Gastrocnemius medialis (tissue), 4 donors: ENCODE measurements at regions not wholly inside any gene's neighbourhood (a gene's known extent, or its start where the extent isn't known, plus 50 kb on each side); places are given as distances from the start of the nearest gene placed in this dataset.

ENCODE experiments used
- ATAC-seq, 2 donors: fragments of 150-250 bp; one replicate each; pipeline ENCODE4 v1.9.1; 2016
- DNase-seq, 2 donors: peaks; one replicate each; pipeline ENCODE4 v3.0.0-alpha.2; 2019
- H3K27ac ChIP-seq, 4 donors: fragments of 200-600 bp; sonication (generic); 1 replicate in 1 of 4; 2 replicates in 3 of 4; pipeline ENCODE4 v1.5.1; 2016 to 2018; ENCODE audit warnings: mild to moderate bottlenecking in 2 of 4, moderate library complexity in 1 of 4
- H3K27me3 ChIP-seq, 3 donors: fragments of 200-600 bp; sonication (generic) in 2 of 3; 1 replicate in 1 of 3; 2 replicates in 2 of 3; pipeline versions ENCODE4 v1.5.1 to v1.6.0; 2016 to 2019; ENCODE audit warnings: mild to moderate bottlenecking in 1 of 3, moderate library complexity in 1 of 3
- H3K36me3 ChIP-seq, 2 donors: fragments of 200-600 bp; sonication (generic) in 1 of 2; one replicate each; pipeline ENCODE4 v1.5.1; 2017 to 2018
- H3K4me1 ChIP-seq, 2 donors: fragments of 200-600 bp; sonication (generic) in 1 of 2; one replicate each; pipeline ENCODE4 v1.5.1; 2016 to 2017; ENCODE audit warnings: mild to moderate bottlenecking in 2 of 2
- H3K4me3 ChIP-seq, 4 donors: fragments of 200-600 bp; sonication (generic) in 3 of 4; 1 replicate in 1 of 4; 2 replicates in 3 of 4; pipeline ENCODE4 v1.5.1; 2016 to 2019; ENCODE audit warnings: mild to moderate bottlenecking in 2 of 4
- H3K9me3 ChIP-seq, 3 donors: fragments of 200-600 bp; sonication (generic) in 2 of 3; 1 replicate in 1 of 3; 2 replicates in 2 of 3; pipeline ENCODE4 v1.5.1; 2016 to 2019
- POLR2A ChIP-seq, 2 donors: fragments of 450-650 bp; IDR thresholded peaks; one replicate each; pipeline ENCODE4 v1.6.1; 2017; ENCODE audit warnings: antibody characterized with exemption in 2 of 2, mild to moderate bottlenecking in 2 of 2, moderate library complexity in 2 of 2
- in situ Hi-C, 4 donors: fragments of 200-750 bp; cut with MboI; loops; one replicate each; pipeline versions ENCODE4 v1.15.0 to v1.8.0; 2017; ENCODE audit warnings: low sequenced_read_pairs in 4 of 4
- intact Hi-C: fragments of 100-400 bp; cut with DNase I; formaldehyde crosslinking; loops from one replicate; pipeline ENCODE4 v1.15.1; 2023; ENCODE audit warnings: low total_unique reads
- TF ChIP-seq, protein P1 (sequence below), 5 experiments: fragments of 450-650 bp in 3 of 5; fragments of 200-600 bp in 2 of 5; sonication (generic) in 2 of 5; IDR thresholded peaks in 4 of 5; conservative IDR thresholded peaks in 1 of 5; 1 replicate in 4 of 5; 2 replicates in 1 of 5; pipeline ENCODE4 v1.5.1; 2016 to 2019; ENCODE audit warnings: antibody characterized with exemption in 5 of 5, mild to moderate bottlenecking in 3 of 5, moderate library complexity in 3 of 5

DNA sequence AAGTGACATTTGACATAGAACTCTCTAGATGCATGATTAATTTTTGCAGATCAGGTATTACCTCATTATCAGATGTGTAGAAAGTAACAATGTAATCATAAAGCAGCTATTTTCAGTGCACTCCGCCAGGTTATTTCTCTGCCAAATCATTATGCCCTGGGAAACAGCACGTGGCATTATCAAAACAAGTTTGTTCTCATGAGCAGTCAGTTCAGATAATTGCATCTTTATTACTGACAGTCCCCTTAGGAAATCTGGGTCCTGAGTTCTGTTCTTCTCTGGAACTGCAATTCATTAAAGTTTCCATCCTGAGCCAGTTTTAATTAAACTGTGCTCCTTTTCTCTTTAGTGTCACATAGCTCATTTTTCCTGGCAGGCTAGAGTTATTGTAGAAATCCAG lies 94.7 kb upstream of the KRR1 start:
- Histone ChIP-seq H3K27ac (no peak overlapping the region), H3K4me3 (no peak overlapping the region), H3K9me3 (no peaks in the 10 kb centered on the region), H3K27me3 (no peaks in the 10 kb centered on the region), H3K36me3 (no peaks in the 10 kb centered on the region), H3K4me1 (no peaks in the 10 kb centered on the region)
- ATAC-seq: no peak
- intact Hi-C loops: no loop called here
- in situ Hi-C loops: no loop called here
- no peak for DNase-seq
- TF ChIP-seq POLR2A (IDR thresholded peaks at IDR 0.05): no peak
- TF ChIP-seq, protein P1, sequence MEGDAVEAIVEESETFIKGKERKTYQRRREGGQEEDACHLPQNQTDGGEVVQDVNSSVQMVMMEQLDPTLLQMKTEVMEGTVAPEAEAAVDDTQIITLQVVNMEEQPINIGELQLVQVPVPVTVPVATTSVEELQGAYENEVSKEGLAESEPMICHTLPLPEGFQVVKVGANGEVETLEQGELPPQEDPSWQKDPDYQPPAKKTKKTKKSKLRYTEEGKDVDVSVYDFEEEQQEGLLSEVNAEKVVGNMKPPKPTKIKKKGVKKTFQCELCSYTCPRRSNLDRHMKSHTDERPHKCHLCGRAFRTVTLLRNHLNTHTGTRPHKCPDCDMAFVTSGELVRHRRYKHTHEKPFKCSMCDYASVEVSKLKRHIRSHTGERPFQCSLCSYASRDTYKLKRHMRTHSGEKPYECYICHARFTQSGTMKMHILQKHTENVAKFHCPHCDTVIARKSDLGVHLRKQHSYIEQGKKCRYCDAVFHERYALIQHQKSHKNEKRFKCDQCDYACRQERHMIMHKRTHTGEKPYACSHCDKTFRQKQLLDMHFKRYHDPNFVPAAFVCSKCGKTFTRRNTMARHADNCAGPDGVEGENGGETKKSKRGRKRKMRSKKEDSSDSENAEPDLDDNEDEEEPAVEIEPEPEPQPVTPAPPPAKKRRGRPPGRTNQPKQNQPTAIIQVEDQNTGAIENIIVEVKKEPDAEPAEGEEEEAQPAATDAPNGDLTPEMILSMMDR (IDR thresholded peaks at IDR 0.05 in 4 of 5, conservative IDR thresholded peaks at IDR 0.05 in 1 of 5): no peak

GRCh38 chr12:75603475-75603874 lies 92.1 kb upstream of the KRR1 start:
- intact Hi-C loops: no loop called here

DNA sequence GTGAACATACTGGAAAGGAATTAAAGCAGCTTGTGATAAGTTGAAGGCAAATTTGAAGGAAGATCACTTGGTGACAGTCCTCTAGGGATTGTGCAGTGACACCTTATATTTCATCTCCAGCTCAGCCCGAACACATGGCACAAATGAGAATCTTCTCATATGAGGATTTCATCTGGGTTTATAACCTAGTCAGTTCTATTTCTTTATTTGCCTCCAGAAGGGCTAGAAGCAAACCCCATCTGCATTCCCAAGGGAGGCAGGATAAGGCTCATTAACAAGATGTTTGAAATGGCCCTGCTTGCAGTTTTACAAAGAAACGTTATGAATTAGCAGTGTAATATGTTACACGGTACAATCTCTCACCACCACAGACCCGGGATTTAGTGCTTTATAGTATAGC lies 90.7 kb upstream of the KRR1 start:
- Histone ChIP-seq H3K36me3 (no peaks in the 10 kb centered on the region), H3K4me1 (no peaks in the 10 kb centered on the region), H3K27me3 (no peaks in the 10 kb centered on the region), H3K27ac (no peak overlapping the region), H3K4me3 (no peak overlapping the region), H3K9me3 (no peaks in the 10 kb centered on the region)
- in situ Hi-C loops: no loop called here
- ATAC-seq (no peak), DNase-seq (no peak)
- no peak for TF ChIP-seq POLR2A (IDR thresholded peaks at IDR 0.05)
- TF ChIP-seq, protein P1 (IDR thresholded peaks at IDR 0.05 in 4 of 5, conservative IDR thresholded peaks at IDR 0.05 in 1 of 5): no peak
- intact Hi-C loops: no loop called here

More at GRCh38 chr12:75603475-75603874, 92.1 kb upstream of the KRR1 start:
- DNase-seq (no peak), ATAC-seq (no peak)
- in situ Hi-C loops: no loop called here
- no peak for TF ChIP-seq POLR2A (IDR thresholded peaks at IDR 0.05)
- TF ChIP-seq, protein P1 (IDR thresholded peaks at IDR 0.05 in 4 of 5, conservative IDR thresholded peaks at IDR 0.05 in 1 of 5): no peak
- H3K4me3 ChIP-seq: no peak overlapping the region
- no peaks in the 10 kb centered on the region for H3K4me1 ChIP-seq
- no peaks in the 10 kb centered on the region for H3K36me3 ChIP-seq
- no peaks in the 10 kb centered on the region for H3K9me3 ChIP-seq
- H3K27ac ChIP-seq: no peak overlapping the region
- H3K27me3 ChIP-seq: no peaks in the 10 kb centered on the region

DNA sequence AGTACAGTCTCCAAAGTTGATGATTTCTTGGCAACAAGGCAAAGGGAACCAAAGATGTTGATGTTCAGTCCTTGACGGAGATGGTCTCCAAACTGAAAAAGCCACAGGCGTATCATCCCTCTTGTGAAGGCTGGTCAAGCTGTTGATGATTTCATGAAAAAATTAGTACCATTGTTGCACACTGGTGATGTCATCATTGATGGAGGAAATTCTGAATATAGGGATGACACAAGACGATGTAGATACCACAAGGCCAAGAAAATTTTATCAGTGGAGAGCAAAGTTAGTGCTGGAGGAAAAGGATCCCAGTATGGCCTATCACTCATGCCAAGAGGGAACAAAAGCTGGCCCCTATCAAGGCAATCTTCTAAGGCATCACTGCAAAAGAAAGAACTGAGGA lies 88.7 kb upstream of the KRR1 start:
- H3K4me1 ChIP-seq: no peaks in the 10 kb centered on the region
- no peak overlapping the region for H3K4me3 ChIP-seq
- TF ChIP-seq, protein P1 (IDR thresholded peaks at IDR 0.05 in 4 of 5, conservative IDR thresholded peaks at IDR 0.05 in 1 of 5): no peak
- no peak for TF ChIP-seq POLR2A (IDR thresholded peaks at IDR 0.05)
- ATAC-seq (no peak), DNase-seq (no peak)
- no peaks in the 10 kb centered on the region for H3K27me3 ChIP-seq
- no peaks in the 10 kb centered on the region for H3K36me3 ChIP-seq
- intact Hi-C loops: no loop called here
- in situ Hi-C loops: no loop called here
- H3K9me3 ChIP-seq: no peaks in the 10 kb centered on the region
- no peak overlapping the region for H3K27ac ChIP-seq

- in situ Hi-C loops: no loop called here
- no peaks in the 10 kb centered on the region for H3K36me3 ChIP-seq
- ATAC-seq (no peak), DNase-seq (no peak)
- H3K27me3 ChIP-seq: no peaks in the 10 kb centered on the region
- no peak overlapping the region for H3K27ac ChIP-seq
- no peaks in the 10 kb centered on the region for H3K4me1 ChIP-seq
- no peak overlapping the region for H3K4me3 ChIP-seq
- TF ChIP-seq, protein P1 (IDR thresholded peaks at IDR 0.05 in 4 of 5, conservative IDR thresholded peaks at IDR 0.05 in 1 of 5): no peak
- TF ChIP-seq POLR2A (IDR thresholded peaks at IDR 0.05): no peak
- intact Hi-C loops: no loop called here
- H3K9me3 ChIP-seq: no peaks in the 10 kb centered on the region
Measured at GRCh38 chr12:75599061-75599460, 87.7 kb upstream of the KRR1 start.
